CD4-positive, CD25-positive, alpha-beta regulatory T cell (primary cell): ENCODE measurements at regions not wholly inside any gene's neighbourhood (a gene's known extent, or its start where the extent isn't known, plus 50 kb on each side); places are given as distances from the start of the nearest gene placed in this dataset.

Source experiments
- ATAC-seq, 2 donors: fragments of 150-1000 bp; cut with Tn5 transposase; one replicate each; pipeline ENCODE4 v1.10.0; 2021; ENCODE audit warnings: low read depth in 2 of 2, moderate number of reproducible peaks in 2 of 2, moderate library complexity in 1 of 2
- DNase-seq, 3 donors: peaks; one replicate each; pipeline versions ENCODE4 v3.0.0 to v3.0.0-alpha.2; 2012 to 2022; ENCODE audit warnings: mixed read lengths in 1 of 3
- H3K27ac ChIP-seq: one replicate; pipeline ENCODE4 v1.7.0; 2013; ENCODE audit warnings: mild to moderate bottlenecking, low read length; ENCODE audit not compliant: insufficient read depth, poor library complexity, severe bottlenecking
- H3K27me3 ChIP-seq: one replicate; pipeline ENCODE4 v1.7.0; 2013; ENCODE audit warnings: low read length; ENCODE audit not compliant: control insufficient read depth, insufficient read depth
- H3K36me3 ChIP-seq: one replicate; pipeline ENCODE4 v1.7.0; 2013; ENCODE audit warnings: mild to moderate bottlenecking, low read length, moderate library complexity; ENCODE audit not compliant: control insufficient read depth, insufficient read depth
- H3K4me1 ChIP-seq: 2 replicates; pipeline ENCODE4 v1.7.0; 2013; ENCODE audit warnings: mild to moderate bottlenecking, low read length; ENCODE audit not compliant: insufficient read depth, control insufficient read depth, poor library complexity, severe bottlenecking
- H3K4me3 ChIP-seq: one replicate; pipeline ENCODE4 v1.7.0; 2013; ENCODE audit warnings: low read depth, mild to moderate bottlenecking, low read length, moderate library complexity
- H3K9me3 ChIP-seq, 2 experiments: 1 replicate in 1 of 2; 2 replicates in 1 of 2; pipeline ENCODE4 v1.7.0; 2013; ENCODE audit warnings: low read length in 2 of 2, mild to moderate bottlenecking in 1 of 2, moderate library complexity in 1 of 2; ENCODE audit not compliant: control insufficient read depth in 2 of 2
- H3K27ac Mint-ChIP-seq, 3 donors: one replicate each; pipeline ENCODE4 v1.8.0; 2020 to 2022; ENCODE audit warnings: mild to moderate bottlenecking in 3 of 3, mixed read lengths in 3 of 3, moderate library complexity in 2 of 3
- H3K27me3 Mint-ChIP-seq: one replicate; pipeline ENCODE4 v1.8.0; 2022; ENCODE audit warnings: mild to moderate bottlenecking, mixed read lengths
- H3K36me3 Mint-ChIP-seq: one replicate; pipeline ENCODE4 v1.8.0; 2020; ENCODE audit warnings: mixed read lengths
- H3K4me1 Mint-ChIP-seq, 4 donors: one replicate each; pipeline ENCODE4 v1.8.0; 2020 to 2022; ENCODE audit warnings: mixed read lengths in 4 of 4, mild to moderate bottlenecking in 1 of 4
- H3K4me3 Mint-ChIP-seq, 4 donors: one replicate each; pipeline ENCODE4 v1.8.0; 2020 to 2022; ENCODE audit warnings: mild to moderate bottlenecking in 4 of 4, mixed read lengths in 4 of 4, moderate library complexity in 3 of 4
- H3K9me3 Mint-ChIP-seq, 7 donors: one replicate each; pipeline ENCODE4 v1.8.0; 2020 to 2022; ENCODE audit warnings: mixed read lengths in 7 of 7, mild to moderate bottlenecking in 3 of 7, moderate library complexity in 2 of 7

DNA sequence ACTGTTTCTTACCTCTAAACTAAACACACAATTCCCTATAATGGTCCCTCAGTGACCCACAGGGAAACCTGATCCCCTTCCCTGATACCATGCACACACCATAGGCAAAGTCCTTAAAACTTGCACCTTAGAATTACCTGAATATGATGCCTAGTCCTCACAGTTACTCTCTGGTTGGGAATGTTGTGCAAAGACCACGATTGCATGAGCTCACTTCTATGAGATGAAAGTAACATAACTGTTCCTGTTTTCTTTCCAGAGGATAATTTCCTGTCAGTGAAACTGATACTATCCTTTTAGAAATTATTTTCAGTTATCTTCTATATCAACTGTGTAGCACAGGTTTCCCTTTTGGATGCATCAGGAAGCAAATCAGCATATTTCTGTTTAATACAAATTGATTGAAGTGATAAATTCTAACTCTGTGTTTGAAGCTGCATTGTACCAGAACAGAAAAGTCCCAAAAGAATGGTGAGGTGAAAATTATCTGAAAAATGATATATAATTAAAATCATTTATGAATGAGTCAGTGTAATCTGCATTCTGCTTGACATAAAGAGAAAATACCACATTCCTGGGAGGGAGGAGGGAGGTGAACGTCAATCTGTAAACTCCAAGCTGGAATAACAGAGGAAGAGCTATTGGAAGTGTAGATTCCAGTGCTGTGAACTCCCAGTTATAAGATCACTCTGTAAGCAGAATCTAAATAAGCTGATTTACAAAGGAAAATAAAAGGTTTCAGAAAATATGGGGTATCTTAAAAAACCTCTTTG is 51.2 kb upstream of the TNFAIP8 start:
- peaks cover 44 to 99% (median 82%) of the 10 kb centered on the region in 4 donors for H3K4me1 Mint-ChIP-seq
- no peaks in the 10 kb centered on the region for H3K9me3 ChIP-seq

More for the DNA sequence above, 51.2 kb upstream of the TNFAIP8 start:
- Histone ChIP-seq H3K27ac (peak overlapping the region; percentile 57), H3K27me3 (no peaks in the 10 kb centered on the region), H3K4me1 (peaks cover 98% of the 10 kb centered on the region), H3K36me3 (peaks cover 2% of the 10 kb centered on the region), H3K4me3 (peak overlapping the region; percentile 48)
- Mint-ChIP-seq H3K4me3 (peak overlapping the region in 3 of 4 donors; percentile 60 to 82 (median 75)), H3K9me3 (peaks cover 0 to 2% (median 0%) of the 10 kb centered on the region in 7 donors), H3K36me3 (peaks cover 32% of the 10 kb centered on the region), H3K27ac (peak overlapping the region; percentile 55 to 99 (median 91)), H3K27me3 (no peaks in the 10 kb centered on the region)
- ATAC-seq, result no peak
- no peak for DNase-seq
